GM21576 (cell line): ENCODE measurements at regions not wholly inside any gene's neighbourhood (a gene's known extent, or its start where the extent isn't known, plus 50 kb on each side); places are given as distances from the start of the nearest gene placed in this dataset.

Experiments
- ATAC-seq: cut with Tn5 transposase; IDR thresholded peaks from one replicate; pipeline ENCODE4 v1.9.1; 2021; ENCODE audit warnings: mild to moderate bottlenecking, moderate library complexity; ENCODE audit not compliant: unreplicated experiment

DNA sequence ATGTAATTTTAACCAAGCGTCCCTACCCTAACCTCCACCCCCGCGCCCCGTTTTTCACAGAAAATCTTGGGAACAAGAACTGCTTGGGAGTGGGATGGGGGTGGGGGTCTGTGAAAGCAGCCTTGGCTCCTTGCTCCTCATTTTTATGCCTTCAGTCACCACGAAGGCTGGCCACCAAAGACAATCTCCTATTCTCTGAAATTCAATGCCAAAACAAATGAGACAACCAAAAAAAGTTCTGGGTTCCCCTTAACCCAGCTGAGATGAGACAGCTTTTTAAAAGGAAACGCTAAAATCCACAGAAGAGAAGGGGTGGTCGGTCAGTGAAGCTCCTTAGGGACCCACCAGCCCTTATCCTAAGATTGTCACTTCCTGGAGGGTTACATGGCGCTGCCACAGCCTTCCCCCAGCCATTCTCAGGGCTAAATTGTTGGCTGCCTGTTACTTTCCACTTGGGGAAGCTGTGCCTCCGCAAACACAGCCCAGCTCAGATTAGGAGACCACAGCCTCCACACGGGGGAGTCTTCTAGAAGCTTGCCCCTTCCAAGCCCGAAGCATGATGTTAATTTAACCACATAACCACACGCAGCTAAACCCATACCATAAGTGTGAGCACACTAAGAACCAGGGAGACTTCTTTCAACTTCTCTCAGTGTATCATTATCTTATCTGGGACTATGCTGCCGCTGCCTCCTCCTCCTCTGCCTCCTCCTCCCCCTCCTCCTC is 136.3 kb downstream of the FOXD1 start:
- no peak for ATAC-seq

GRCh38 chr5:73311291-73312110 is 137.1 kb downstream of the FOXD1 start:
- no peak for ATAC-seq

DNA sequence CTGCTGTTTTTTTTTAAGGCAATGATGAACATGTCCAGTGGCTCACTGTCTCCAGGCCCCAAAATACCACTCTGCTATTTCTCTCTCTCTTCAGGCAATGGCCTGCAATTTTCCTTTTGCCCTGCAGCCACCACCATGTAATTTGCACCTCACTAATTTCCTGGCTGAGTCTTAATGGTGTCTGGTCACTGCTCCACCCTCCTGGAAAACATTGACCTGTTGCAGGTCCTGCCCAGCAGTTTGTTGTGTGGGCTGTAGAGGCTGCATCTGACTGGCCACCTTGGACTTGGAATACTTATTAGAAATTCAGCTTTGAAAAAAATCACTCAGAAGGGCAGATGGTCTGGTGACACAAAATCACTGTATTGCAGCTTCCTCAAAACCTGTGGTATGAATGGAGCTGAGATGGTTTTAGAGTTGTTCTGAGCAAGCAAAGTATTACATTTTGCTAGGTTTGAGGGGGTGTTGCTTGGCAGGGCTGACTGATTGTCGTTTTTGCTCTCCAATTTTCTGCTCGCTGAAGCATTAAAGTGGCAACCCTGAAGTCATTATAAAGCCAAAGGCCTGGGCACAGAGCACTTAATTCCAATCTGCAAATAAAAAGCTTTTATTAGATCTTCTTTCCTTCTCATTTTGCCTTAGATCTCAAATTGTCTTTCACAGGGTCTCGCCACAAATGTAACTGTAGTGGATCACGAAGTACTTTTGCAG is 134.8 kb downstream of the TMEM174 start:
- no peak for ATAC-seq

GRCh38 chr5:73306741-73307275 is 133.8 kb downstream of the TMEM174 start:
- ATAC-seq, result no peak

DNA sequence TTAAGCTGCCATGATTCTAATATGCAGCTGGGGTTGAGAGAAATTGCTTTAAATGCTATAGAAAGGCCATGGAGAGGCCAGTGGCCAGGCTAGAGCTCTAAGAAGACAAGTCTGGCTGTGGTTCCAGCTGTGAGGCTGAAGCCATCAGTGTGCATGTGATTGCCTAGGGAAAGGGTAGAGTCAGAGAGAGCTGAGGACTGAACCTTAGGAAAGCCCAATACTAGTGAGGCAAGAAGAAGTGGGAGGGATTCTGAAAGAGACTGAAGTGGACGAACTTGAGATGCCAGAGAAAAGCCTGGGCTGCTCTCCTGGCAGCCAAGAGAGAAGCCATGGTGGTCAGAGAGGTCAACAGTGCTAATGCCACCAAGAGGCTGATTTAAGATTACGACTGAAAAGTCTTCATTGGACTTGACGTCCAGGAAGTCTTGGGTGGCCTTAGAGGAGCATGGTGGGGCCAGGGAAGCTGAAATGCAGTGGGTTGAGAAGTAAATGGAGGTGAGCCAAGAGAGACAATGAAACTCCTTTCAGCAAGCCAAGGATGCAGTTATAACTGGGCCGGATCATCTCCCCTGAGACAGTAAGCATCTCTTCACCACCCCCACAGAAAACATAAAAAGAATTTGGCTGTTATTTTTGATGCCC is 133.2 kb downstream of the TMEM174 start:
- no peak for ATAC-seq

- ATAC-seq, result no peak
Measured at GRCh38 chr5:73305386-73305785, 132.4 kb downstream of the TMEM174 start.

GRCh38 chr5:73304381-73304780 is 131.4 kb downstream of the TMEM174 start:
- no peak for ATAC-seq

GRCh38 chr5:73303148-73304079 is 130.4 kb downstream of the TMEM174 start:
- no peak for ATAC-seq

GRCh38 chr5:73302797-73303147 is 129.8 kb downstream of the TMEM174 start:
- ATAC-seq, result no peak

GRCh38 chr5:73301208-73301901 is 128.4 kb downstream of the TMEM174 start:
- no peak for ATAC-seq

DNA sequence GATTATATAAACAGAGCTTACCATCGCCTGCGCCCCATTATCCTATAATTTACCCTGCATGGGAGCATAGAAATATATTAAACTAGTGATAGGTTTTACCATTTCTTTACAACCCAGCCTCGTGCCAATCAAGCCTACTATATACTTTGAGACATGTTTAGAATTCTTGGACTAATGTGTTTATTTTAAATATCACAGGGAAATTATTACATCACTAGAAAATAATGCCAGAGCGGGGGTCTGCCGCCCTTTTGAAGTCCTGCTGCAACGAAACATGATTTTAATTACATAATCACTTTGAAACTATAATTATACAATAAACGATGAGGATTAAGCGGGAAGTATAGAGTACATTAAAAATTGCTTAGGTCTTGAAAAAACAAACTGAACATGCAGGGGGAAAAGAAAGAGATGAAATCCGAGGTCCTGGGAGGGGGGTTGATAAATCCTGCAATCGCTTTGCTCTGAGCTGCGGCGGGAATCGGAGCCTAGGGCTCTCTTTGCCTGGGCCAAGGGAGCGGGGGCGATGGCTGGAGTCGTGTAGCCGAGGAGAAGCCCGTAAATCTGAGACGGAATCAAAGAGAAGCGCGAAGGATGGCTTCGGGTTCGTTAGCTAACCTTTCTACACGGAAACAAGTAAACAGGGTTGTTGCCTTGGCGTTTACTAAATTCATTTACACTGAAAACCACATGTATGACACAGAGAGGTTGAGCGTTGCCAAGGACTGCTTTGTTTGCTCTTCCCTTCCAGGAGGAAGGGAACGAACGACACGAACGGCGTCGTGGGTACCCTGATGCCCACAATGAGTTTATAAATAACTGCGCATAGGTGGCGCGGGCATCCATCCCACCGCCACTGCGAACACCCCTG is 127.6 kb downstream of the TMEM174 start:
- no peak for ATAC-seq

GRCh38 chr5:73299665-73300336 is 126.8 kb downstream of the TMEM174 start:
- no peak for ATAC-seq

- ATAC-seq, result no peak
Measured at GRCh38 chr5:73298772-73299630, 126.0 kb downstream of the TMEM174 start.

DNA sequence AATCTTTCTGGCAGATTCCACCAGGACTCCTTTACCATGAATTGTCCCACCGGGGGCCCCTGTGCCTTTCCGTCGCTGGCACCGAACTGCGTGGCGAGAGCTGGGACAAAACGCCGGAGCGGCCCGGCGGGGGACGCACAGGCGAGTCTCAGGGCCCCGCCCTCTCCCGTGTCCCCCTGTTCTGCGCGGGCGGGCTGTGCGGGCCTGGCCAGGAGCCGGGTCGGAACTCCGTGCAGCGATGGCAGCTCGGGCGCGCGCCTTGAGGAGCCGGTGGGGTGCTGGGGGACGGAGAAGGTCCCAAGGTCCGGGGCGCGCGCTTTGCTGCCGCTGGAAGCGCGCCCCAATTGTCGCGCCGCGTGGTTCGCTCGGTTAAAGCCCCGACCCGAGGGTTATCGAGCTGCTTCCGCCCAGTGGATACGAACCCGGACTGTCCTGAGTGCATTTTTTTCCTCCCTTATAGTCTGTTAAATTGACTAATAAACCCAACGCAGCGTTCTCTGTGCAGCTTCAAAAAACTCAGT is 125.3 kb downstream of the TMEM174 start:
- no peak for ATAC-seq

DNA sequence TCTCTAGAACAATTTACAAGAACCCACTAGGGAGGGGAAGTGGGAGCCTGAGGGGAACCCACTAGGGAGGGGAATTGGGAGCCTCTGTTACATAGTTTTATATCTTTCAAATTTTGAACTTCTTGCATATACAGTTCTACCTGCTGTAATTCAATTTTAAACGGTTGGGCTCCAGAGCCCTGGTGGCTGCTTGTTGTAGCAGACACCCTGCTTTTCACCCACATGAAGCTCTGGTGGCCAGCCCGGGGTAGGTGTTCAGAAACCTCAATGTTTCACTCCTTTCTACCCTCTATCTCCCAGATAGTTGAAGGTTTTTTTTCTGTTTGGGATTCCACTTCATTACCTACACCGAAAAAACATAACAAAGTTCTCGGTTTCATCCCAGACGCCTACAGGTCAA is 124.4 kb downstream of the TMEM174 start:
- ATAC-seq, result no peak

GRCh38 chr5:73296772-73297171 is 123.8 kb downstream of the TMEM174 start:
- ATAC-seq, result no peak

- no peak for ATAC-seq
Measured at GRCh38 chr5:73295921-73296320, 122.9 kb downstream of the TMEM174 start.
